HT-29 (cell line): ENCODE measurements at regions not wholly inside any gene's neighbourhood (a gene's known extent, or its start where the extent isn't known, plus 50 kb on each side); places are given as distances from the start of the nearest gene placed in this dataset.
"Not testable (repeated sequence)": the region's sequence is repeated elsewhere in the genome, so short reads cannot be mapped to it uniquely, and the experiment has no call there.

Experiments
- DNase-seq: peaks from one replicate; pipeline ENCODE4 v3.0.0-alpha.2; 2015; ENCODE audit warnings: low spot score

DNA sequence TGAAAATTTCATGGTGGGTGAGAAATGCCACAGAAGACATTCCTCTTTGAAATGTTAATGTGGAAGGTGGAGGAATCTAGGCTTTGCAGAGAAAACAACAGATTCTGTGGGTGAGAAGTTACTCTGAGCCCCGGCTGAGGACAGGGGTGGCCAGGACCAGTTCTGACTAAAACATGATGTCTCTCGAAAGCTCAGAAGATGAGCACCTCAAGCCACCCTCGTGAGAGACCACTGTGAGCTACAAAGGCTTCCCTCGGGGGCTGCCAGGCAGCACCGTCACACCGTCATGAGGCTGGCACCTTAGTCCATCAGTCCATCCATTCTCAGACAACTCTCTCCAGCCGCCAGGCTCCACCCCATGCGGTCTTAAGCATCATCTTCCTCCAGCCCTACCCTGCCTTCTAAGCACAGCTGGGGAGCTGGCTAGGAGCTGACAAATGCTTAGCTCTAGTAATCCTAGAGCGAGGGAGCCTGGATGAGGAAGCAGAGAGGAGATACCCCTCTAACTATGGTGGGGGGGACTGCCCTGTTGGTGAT, 360.5 kb downstream of the SHANK2 start:
- DNase-seq: no peak

GRCh38 chr11:70892889-70893288, 359.5 kb downstream of the SHANK2 start:
- DNase-seq: no peak

DNA sequence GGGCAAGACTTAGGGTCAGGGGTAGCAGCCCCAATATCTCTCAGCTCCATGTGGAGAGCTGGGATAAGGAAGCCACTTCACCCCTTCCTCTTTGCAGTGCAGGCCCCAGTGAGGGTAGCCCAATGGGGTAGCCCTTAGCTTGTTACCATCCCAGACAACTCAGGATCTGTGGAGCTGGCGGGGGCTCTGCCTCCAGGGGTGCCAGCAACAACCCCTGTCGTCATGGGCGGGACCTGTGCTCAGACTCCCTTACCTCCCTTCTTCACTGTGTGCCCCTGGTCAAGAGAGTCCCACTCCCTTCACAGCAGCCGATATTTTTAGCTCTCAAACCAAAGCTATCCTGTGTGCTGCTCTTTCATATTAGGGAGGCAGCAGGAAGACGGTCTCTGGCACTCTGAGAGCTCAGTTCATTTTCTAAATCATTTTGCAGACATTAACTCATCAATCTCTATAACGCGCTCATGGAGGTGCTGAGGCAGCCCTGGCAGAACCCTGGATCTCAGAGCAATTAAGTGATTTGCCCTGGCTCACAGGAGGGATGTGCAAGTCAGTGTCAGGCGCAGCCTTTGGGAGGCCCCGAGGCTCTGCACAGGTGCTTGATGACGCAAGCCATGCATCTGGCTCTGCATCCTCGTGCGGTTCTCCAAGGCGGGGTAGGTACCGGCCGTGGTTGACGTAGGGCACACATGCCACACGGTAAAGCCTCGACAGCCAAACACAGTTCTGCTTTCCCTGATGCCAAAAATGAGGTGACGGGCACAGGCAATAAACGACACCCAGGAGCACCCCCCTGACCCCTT, 357.6 kb downstream of the SHANK2 start:
- DNase-seq: no peak

- DNase-seq: no peak
Measured at GRCh38 chr11:70895366-70895670, 357.1 kb downstream of the SHANK2 start.

- DNase-seq: no peak
Measured at GRCh38 chr11:70897429-70897828, 354.9 kb downstream of the SHANK2 start.

- DNase-seq: no peak
Measured at GRCh38 chr11:70899616-70900015, 352.8 kb downstream of the SHANK2 start.

GRCh38 chr11:70900540-70900939, 351.8 kb downstream of the SHANK2 start:
- no peak for DNase-seq

GRCh38 chr11:70901951-70902521, 350.3 kb downstream of the SHANK2 start:
- DNase-seq: peak; percentile 4

DNA sequence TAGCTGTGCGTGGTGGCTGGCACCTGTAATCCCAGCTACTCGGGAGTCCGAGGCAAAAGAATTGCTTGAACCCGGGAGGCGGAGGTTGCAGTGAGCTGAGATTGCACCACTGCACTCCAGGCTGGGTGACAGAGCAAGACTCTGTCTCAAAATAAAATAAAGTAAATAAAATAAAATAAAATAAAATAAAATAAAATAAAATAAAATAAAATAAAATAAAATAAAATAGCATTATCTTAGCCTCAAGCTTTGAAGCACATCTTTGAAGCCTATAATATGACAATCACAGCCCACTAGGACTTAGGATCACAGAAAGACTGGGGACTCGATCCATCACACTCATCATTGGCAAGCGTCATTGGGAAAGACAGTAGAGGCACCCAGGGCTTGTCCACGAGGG, 349.1 kb downstream of the SHANK2 start:
- not testable (repeated sequence) for DNase-seq

GRCh38 chr11:70906101-70906500, 346.3 kb downstream of the SHANK2 start:
- DNase-seq: no peak

GRCh38 chr11:70908223-70908622, 344.2 kb downstream of the SHANK2 start:
- no peak for DNase-seq

DNA sequence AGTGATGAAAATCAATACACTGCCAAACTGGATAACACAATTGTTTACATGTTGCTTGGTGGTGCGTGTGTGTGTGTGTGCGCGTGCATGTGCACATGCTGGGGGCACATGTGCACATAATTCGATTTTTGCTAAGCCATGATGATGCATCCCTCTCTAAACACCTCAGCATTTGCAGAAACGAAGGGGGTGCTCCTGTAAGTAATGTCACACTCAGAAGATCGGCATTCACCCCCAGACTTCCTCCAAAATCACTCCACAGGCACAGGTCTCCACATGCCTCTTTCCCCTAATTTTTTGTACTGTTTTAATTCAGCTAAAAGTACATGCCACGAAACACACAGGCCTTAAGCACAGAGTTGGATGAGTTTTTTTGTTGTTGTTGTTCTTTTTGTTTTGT, 341.5 kb downstream of the SHANK2 start:
- DNase-seq: no peak

DNA sequence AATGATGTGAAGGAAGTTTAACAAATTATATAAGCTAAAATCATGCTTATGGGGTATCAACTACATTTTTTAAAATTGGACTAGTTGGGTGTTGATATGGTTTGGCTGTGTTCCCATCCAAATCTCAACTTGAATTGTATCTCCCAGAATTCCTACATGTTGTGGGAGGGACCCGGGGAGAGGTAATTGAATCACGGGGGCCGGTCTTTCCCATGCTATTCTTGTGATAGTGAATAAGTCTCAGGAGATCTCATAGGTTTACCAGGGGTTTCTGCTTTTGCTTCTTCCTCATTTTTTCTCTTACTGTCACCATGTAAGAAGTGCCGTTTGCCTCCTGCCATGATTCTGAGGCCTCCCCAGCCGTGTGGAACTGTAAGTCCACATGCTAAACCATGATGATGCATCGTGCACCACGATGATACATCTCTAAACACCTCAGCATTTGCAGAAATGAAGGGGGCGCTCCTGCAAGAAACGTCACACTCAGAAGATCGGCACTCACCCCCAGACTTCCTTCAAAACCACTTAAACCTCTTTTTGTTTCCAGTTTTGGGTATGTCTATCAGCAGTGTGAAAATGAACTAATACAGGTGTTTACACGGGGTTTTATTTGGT, 340.0 kb downstream of the SHANK2 start:
- no peak for DNase-seq

GRCh38 chr11:70913715-70914231, 338.6 kb downstream of the SHANK2 start:
- no peak for DNase-seq

DNA sequence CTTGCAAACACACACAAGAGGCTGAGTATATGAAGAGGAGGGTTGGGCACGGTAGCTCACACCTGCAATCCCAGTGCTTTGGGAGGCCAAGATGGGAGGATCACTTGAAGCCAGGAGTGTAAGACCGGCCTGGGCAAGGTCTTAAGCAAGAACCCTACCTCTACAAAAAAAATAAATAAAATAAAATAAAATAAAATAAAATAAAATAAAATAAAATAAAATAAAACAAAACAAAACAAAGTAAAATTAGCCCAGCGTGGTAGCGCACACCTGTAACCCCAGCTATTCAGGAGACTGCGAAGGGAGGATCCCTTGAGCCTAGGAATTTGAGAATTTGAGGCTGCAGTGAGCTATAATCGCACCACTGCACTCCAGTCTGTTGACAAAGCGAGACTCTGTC, 337.9 kb downstream of the SHANK2 start:
- no peak for DNase-seq

- DNase-seq: no peak
Measured at GRCh38 chr11:70915158-70915985, 337.0 kb downstream of the SHANK2 start.

GRCh38 chr11:70916351-70916750, 336.0 kb downstream of the SHANK2 start:
- DNase-seq: no peak

DNA sequence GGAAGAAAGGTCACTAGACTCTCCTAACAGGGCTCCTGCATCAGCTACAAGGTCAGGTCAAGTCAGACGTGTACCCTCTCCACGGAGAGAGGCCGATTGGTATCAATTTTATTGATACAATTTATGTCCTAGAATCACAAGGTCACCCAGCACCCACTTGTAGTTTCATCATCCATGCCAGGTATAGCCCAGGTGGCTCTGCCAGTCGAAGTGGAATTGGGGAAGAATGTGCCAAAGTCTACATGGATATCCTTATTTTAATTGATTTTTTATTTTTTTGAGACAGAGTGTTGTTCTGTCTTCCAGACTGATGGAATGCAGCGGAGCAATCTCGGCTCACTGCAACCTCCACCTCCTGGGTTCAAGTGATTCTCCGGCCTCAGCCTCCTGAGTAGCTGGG, 334.1 kb downstream of the SHANK2 start:
- no peak for DNase-seq

DNA sequence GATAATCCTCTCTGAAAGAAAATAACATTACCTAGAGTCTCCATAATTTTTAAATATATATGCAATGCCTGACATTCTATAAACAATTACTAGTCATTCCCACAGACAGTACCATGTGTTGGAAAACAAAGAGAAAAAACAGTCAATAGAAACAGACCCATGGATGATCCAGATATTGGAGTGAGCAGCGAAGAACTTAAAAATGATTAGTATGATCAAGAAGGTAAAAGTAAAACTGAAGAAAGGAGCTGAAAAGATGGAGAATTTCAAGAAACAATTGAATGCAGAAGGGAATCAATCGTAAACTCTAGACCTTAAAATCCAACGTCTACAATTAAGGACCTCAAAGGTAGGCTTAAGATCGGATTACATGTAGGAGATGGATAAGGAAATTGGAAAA, 330.6 kb downstream of the SHANK2 start:
- no peak for DNase-seq

- no peak for DNase-seq
Measured at GRCh38 chr11:70924108-70924507, 328.3 kb downstream of the SHANK2 start.

DNA sequence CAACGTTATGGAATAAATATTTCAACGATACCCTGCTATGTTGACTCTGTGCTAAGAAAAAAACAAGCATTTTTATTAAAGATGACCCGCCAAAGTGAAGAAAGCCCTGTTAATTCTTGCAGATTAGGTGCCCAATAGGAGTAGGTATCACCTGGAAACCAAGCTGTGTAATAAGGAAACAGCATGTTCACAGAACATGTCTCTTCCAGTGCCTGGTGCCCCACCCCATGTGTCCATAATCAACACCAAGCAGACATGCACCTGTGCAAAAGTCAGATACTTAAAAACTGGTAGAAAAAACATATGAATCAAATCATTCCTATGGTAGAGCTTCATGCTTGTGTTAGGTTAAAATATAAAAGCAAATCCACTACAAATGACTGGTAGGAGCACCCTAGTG, 327.1 kb downstream of the SHANK2 start:
- DNase-seq: no peak
